AG08396 (cell line): ENCODE measurements at regions not wholly inside any gene's neighbourhood (a gene's known extent, or its start where the extent isn't known, plus 50 kb on each side); places are given as distances from the start of the nearest gene placed in this dataset.

ENCODE experiments used
- DNase-seq: peaks from one replicate; pipeline ENCODE4 v3.0.0; 2012; ENCODE audit warnings: low spot score, mixed read lengths

GRCh38 chr13:34414616-34415015, 527.5 kb upstream of the NBEA start:
- DNase-seq, result no peak

GRCh38 chr13:34416971-34417380, 525.1 kb upstream of the NBEA start:
- peak; percentile 65 for DNase-seq

DNA sequence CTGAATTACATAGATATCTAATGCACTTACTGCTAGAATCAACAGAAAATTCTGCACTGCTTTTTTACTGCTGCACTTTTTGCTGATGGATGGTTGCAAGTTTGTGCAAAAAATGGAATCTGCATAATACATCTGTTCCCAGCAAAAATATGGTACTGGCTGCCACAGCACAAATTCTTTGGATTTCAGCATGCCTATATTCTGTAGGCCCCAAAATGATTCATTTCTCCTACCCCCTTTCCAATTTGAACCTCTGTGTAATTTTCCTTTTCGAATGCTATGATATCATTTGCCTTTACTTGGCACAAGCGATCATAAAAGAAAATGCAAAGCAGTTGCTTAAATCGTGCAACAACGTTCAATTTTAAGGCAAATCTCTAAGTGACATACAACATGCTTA, 524.2 kb upstream of the NBEA start:
- DNase-seq, result no peak

DNA sequence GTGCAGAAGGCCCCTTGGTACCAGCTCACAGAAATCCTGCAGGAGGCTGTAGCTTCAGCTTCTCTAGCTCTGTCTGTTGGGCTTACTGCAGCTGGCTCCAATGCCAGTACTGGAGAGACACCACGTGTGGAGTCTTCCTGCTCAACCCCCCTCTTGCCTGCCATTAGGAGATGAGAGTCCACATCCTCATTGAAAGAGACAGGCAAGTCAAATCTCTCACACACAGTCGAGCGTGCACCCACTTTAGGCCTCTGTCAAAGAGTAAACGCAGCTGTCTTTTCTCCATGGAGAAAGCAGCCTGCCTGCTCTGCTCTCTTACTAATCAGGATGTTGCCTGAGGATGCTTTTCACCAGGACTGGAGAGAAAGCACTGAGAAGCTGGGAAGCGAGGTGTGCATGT, 523.0 kb upstream of the NBEA start:
- no peak for DNase-seq

GRCh38 chr13:34419755-34420154, 522.3 kb upstream of the NBEA start:
- DNase-seq, result no peak

DNA sequence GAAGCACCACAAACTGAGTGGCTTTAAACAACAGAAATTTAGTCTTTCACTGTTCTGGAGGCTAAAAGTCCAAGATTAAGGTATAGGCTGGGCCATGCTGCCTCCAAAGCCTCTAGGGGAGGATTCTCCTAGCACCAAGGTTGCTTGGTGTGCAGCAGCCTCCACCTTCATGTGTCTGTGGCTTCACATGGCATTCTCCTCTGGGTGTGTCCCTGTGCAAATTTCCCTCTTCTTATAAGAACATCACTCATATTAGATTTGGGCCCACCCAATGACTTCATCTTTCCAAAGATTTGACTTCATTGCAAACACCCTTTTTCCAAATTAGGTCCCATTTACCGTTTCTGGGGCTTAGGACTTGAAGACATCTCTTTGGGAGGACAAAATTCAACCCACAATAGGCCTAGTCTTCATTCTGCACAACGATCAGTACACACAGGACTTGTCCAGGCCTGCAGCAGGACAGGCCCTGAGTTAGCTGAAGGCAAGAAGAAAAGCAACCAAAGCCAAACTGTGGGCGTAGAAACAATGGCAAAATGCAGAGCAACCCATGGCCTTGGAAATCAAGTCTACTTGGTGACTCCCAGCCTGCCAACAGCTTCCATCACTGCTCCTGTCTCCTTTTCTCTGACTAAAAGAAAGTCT, 521.2 kb upstream of the NBEA start:
- no peak for DNase-seq

- no peak for DNase-seq
These were observed 520.7 kb upstream of the NBEA start for GRCh38 chr13:34421347-34421719.

DNA sequence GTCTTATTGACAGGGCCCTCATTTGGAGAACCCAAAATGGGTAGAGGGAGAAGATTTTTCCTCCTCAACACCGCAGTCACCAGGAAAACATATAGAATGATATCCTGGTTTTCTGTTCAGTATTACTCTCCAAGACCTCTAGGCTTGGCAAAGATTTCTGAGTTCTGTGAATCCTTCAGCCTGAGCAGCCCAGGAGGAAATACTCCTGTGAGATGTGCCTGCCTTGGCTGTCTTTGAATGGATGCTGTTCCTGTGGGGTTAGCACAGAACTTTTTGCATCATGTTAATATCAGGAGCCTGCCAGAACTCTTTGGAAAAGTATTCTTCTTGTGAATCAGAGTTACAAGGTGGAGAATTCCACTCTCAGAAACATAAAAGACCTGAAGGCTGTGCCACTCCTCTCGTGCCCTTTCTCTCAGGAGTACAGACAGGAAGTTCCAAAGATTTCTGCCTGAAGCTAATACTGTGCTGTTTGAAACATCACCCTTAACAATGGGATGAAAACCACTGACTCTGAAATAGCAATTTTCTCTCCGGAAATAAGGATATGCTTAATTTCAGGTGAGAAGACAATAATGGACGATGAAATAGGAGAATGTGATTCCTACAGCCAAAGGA, 520.1 kb upstream of the NBEA start:
- DNase-seq, result no peak

DNA sequence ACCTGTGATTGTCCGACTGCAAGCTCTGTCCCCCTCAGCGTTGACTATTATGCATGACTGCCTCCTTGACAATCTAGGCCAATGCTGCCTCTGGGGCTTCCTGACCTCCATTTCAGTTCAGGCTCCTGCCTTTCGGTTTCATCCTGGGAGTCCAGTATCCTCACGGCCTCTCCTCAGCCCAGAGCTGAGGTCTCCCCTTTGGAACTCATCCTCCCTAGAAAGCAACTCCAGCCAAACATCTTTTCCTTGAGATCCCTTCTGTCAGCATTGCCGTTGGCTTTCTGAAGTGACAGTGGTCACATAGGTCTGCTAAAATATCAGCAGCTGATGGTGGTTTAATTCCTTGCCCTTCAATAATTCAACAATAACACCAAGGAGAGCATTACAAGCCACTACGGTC, 519.1 kb upstream of the NBEA start:
- no peak for DNase-seq

DNA sequence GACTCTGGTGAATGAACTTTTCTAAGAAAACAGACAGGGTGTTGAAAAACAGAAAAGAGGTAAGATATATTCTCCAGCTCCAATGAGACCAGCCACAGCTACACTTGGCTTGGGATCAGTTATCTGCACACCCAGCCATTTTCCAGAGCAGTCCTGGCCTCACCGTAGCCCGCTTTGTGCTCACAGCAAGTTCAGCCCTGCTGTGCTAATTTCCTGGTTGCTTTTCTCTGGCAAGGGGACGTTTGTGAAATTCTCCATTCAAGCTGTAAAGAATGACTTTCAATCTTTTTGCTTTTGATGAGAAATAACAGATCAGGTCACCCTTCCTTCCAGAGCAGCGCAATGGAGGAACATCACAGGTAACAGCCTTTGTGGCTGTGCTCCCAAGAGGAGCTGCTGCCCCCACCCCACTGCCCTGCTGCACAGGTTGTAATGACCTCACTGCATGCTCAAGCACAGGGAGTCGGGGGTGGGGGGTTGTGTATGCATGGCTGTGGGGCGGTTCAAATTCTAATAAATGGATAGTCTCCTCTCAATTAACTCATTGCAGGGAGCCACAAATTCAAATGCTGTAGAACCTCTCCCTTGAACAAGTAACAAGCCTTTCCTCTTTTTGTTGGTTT, 516.6 kb upstream of the NBEA start:
- no peak for DNase-seq

GRCh38 chr13:34428911-34429310, 513.2 kb upstream of the NBEA start:
- DNase-seq, result no peak

GRCh38 chr13:34430294-34430693, 511.8 kb upstream of the NBEA start:
- no peak for DNase-seq

DNA sequence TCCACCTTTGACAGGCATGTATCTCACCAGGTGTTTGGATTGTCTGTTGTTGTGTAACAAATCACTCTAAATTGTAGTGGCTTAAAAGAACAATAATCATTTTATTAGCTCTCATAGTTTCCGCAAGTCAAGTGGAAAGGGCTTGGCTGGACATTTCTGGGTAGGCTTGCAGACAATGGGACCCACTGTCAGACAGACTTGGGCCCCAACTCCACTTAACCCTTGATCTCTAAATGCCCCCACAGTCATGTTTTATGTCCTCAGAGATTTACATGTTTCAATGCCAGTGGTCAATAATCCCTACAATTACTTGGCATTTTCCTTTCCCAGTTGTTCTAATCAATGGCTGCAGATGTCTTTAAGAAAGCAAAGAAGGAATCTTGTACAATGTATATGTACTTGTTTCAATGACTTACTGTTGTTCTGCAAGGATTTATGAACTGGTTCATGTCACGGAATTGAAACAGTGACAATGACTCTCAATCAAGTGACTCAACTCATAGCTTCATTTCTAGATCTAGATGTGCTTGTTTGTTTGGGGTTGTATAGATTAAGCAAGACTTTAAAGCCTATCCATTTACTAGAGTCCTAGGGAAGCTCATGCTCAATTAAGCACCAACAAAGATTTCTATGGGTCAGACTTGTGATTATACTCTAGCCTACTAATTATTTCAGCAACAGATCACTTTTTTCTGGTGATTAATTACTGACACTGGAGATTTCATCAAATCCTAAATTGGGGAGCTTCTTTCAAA, 510.1 kb upstream of the NBEA start:
- DNase-seq, result no peak

DNA sequence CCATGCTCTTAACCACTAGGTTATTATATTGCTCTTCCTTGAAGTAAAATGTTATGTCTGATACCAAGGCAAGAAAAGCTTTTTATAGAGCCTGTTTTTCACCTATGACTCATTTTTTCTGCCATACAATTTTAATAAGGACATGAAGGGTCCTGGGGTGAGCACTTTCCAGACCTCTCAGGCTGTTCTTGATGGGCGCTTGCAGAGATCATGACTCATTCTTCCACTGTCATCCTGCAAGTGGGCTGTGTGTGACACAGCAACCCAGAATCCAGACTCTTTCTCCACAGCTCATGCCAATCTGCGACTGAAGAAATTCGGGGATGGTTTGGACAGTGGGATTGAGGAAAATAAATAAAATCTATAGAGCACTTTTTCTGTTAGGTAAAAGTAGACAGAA, 506.7 kb upstream of the NBEA start:
- DNase-seq, result peak; percentile 10

DNA sequence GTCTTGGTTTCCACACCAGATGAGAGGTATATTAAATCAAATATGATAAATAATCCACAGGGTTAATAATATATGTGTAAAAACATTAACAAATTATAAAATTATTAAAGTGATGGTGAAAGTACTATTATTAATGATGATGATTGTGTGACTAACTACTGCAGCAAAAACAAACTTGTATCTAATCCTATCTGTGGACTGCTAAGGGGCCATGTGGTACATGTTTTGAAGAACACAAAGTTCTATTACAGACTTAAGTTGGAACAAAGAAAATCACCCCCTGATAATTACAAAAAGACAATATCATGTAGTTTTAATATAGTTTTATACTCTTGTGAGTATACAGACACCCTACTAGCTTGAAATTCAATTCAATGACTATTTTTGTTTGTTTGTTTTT, 504.2 kb upstream of the NBEA start:
- DNase-seq, result no peak

DNA sequence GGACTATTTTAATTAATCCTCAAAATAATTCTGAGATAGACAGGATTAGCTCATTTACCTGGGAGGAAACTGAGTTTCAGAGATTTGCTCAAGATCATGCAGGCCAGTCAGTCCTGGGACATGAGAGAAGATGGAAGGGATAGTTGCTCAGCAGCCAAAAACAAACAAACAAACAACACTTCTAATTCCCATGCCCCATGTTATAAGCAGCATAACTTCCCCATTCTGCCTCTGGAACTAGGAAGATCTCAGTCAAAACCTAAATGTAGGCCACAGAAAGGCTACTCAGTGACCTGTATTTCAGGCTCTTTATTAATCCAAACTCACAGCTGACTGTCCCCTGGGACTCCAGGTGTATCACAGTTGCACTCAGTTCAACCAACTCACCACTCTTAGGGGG, 489.2 kb upstream of the NBEA start:
- no peak for DNase-seq

GRCh38 chr13:34458756-34459715, 483.0 kb upstream of the NBEA start:
- DNase-seq, result no peak

DNA sequence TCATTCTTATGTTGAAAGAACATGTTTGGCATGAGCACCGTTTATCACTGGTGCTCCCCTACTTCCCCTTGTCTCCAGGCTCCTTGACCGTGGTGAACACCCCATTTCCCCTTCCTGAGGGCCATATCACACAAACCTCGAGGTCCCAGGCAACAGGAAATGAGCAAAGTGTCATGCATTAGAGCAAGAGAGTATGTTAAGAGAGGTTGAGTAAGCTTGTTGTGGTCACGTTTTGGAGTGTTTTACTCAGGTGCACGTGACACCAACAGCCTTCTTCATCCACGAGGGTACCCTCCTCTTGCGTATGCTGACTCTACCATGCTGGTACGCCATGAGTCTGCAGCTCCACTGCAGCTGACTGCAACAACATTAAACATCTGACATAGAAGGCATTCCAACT, 482.2 kb upstream of the NBEA start:
- no peak for DNase-seq

DNA sequence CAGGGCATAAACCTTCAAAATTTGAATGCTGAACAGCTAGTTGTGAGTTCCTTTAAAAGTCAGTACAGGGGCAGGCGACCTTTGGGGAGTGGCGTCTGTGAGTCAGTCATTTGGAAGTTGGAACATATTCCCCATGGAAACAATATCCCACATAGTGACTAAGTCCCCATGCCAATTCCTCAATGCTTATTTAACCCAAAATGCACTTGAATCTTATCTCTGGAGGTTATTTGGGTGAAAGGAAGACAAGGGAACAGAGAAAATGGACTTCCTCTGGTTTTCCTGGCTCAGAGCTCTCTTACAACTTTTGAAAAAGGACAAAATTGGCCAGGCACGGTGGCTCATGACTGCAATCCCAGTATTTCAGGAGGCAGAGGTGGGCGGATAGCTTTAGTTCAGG, 479.2 kb upstream of the NBEA start:
- DNase-seq, result peak; percentile 45

- DNase-seq, result no peak
These were observed 478.1 kb upstream of the NBEA start for GRCh38 chr13:34464011-34464410.

DNA sequence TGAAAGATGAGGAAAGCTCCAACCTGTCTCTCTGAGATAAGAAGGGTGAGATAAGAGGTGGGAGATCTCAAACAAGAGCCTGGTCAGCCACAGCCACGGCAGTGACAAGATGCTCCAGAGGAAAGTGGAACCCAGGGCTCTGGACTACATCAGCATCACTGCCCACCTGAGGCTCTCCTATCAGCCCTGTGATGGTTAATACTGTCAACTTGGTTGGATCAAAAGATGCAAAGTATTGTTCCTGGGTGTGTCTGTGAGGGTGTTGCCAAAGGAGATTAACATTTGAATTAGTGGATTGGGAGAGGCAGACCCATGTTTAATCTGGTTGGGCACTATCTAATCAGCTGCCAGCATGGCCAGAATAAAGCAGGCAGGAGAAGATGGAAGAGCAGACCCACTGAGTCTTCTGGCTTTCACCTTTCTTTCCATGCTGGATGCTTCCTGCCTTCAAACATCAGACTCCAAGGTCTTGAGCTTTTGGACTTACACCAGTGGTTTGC, 476.6 kb upstream of the NBEA start:
- DNase-seq, result no peak

- DNase-seq, result no peak
These were observed 475.8 kb upstream of the NBEA start for GRCh38 chr13:34466301-34466700.
